ENCODE measurements at regions not wholly inside any gene's neighbourhood (a gene's known extent, or its start where the extent isn't known, plus 50 kb on each side); places are given as distances from the start of the nearest gene placed in this dataset.

DNA sequence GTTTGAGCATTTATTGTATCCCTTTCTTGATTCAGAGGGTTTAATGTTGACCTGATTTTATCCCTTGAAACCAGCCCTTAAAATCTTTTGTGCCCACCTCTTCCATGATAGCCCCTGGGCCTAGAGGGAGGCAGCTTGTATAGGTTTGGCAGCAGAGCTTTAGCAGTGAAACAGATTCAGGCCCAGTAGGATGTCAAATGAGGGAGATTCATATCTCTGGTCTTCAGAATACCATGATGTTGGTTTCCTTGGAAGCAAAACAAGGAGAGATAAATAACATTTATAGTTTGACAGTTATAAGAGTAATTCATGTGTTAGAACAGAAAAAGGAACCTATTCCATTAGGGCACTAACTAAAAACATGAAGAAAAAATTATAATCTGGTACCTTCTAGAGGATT is 649.2 kb downstream of the METTL4 start:
- TF ChIP-seq, protein P1, sequence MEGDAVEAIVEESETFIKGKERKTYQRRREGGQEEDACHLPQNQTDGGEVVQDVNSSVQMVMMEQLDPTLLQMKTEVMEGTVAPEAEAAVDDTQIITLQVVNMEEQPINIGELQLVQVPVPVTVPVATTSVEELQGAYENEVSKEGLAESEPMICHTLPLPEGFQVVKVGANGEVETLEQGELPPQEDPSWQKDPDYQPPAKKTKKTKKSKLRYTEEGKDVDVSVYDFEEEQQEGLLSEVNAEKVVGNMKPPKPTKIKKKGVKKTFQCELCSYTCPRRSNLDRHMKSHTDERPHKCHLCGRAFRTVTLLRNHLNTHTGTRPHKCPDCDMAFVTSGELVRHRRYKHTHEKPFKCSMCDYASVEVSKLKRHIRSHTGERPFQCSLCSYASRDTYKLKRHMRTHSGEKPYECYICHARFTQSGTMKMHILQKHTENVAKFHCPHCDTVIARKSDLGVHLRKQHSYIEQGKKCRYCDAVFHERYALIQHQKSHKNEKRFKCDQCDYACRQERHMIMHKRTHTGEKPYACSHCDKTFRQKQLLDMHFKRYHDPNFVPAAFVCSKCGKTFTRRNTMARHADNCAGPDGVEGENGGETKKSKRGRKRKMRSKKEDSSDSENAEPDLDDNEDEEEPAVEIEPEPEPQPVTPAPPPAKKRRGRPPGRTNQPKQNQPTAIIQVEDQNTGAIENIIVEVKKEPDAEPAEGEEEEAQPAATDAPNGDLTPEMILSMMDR (IDR thresholded peaks at IDR 0.05; ENCODE audit: insufficient read depth, low read depth, low read length) = no peak
- TF ChIP-seq EZH2 (IDR thresholded peaks at IDR 0.05; ENCODE audit: insufficient read depth, low read length) = no peak

Measured in astrocyte (in vitro differentiated cells and primary cell).